Kidney epithelial cell (primary cell): ENCODE measurements at regions not wholly inside any gene's neighbourhood (a gene's known extent, or its start where the extent isn't known, plus 50 kb on each side); places are given as distances from the start of the nearest gene placed in this dataset.
"Not testable (repeated sequence)": the region's sequence is repeated elsewhere in the genome, so short reads cannot be mapped to it uniquely, and the experiment has no call there.

Experiments used
- DNase-seq: peaks from one replicate; pipeline ENCODE4 v3.0.0-alpha.2; 2010; ENCODE audit warnings: low read depth
- H3K27me3 ChIP-seq: 2 replicates; pipeline ENCODE4 v1.6.0; 2011; ENCODE audit warnings: low read length; ENCODE audit not compliant: control insufficient read depth, insufficient read depth
- H3K36me3 ChIP-seq: 2 replicates; pipeline ENCODE4 v1.5.1; 2011; ENCODE audit warnings: low read length; ENCODE audit not compliant: control insufficient read depth, insufficient read depth
- H3K4me3 ChIP-seq: 2 replicates; pipeline ENCODE4 v1.5.1; 2011; ENCODE audit warnings: low read depth, mild to moderate bottlenecking, control low read depth, low read length
- TF ChIP-seq, protein P1 (sequence below): IDR thresholded peaks from 2 replicates; pipeline ENCODE4 v1.5.1; 2011; ENCODE audit warnings: mild to moderate bottlenecking, moderate library complexity, low read length, control low read depth, inconsistent platforms; ENCODE audit not compliant: insufficient read depth, poor library complexity, severe bottlenecking

DNA sequence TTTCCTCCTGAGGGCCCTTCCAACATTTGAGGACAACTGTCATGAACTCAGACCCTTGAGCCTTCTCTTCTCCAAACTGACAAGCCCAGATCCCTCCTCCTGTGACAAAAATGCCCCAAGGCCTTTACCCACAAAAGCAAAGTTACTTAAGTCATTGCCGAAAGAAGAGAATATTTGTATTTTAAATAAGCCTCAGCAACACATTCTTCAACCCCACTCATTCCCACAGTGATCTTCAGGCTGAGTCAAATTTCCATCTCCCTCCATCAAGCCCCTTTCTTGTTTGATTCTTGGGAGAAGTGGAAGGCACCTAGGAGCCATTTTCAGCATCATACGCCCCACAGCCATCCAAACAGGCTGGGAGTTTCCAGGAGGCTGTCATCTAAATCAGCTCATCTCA, 150.8 kb upstream of the PDE1C start:
- H3K27me3 ChIP-seq, result no peaks in the 10 kb centered on the region
- no peak overlapping the region for H3K4me3 ChIP-seq
- TF ChIP-seq, protein P1, sequence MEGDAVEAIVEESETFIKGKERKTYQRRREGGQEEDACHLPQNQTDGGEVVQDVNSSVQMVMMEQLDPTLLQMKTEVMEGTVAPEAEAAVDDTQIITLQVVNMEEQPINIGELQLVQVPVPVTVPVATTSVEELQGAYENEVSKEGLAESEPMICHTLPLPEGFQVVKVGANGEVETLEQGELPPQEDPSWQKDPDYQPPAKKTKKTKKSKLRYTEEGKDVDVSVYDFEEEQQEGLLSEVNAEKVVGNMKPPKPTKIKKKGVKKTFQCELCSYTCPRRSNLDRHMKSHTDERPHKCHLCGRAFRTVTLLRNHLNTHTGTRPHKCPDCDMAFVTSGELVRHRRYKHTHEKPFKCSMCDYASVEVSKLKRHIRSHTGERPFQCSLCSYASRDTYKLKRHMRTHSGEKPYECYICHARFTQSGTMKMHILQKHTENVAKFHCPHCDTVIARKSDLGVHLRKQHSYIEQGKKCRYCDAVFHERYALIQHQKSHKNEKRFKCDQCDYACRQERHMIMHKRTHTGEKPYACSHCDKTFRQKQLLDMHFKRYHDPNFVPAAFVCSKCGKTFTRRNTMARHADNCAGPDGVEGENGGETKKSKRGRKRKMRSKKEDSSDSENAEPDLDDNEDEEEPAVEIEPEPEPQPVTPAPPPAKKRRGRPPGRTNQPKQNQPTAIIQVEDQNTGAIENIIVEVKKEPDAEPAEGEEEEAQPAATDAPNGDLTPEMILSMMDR, result no peak
- no peak for DNase-seq
- no peaks in the 10 kb centered on the region for H3K36me3 ChIP-seq

DNA sequence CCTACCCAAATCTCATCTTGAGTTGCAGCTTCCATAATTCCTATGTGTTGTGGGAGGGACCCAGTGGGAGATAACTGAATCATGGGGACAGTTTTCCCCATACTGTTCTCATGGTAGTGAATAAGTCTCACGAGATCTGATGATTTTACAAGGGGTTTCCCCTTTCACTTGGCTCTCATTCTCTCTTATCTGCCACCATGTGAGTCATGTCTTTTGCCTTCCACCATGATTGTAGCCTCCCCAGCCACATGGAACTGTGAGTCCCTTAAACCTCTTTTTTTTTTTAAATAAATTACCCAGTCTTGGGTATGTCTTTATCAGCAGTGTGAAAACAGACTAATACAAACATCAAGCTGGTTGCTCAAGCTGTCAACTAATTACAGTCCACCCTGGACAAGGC, 149.6 kb upstream of the PDE1C start:
- not testable (repeated sequence) for H3K4me3 ChIP-seq, H3K27me3 ChIP-seq, H3K36me3 ChIP-seq, DNase-seq

DNA sequence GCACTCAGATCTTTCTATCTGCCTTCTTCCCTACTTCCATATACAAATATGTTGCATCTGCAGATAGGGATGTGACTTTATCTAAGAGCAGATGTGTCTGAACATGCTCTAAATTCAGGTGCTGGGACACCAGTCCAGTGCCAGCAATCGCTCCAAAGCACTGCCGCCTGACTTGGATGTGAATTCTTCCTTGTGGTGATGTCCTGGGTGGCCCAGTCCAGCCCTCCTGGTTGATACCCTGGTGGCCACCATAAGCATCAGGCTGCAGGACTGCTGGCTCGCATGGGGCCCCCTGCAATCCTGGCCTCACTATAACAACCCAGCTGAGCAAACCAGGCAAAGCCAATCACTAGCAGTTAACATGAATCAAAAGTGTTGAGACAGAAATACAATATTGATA, 149.2 kb upstream of the PDE1C start:
- no peak for DNase-seq
- Histone ChIP-seq H3K4me3 (no peak overlapping the region), H3K36me3 (no peaks in the 10 kb centered on the region), H3K27me3 (no peaks in the 10 kb centered on the region)
- TF ChIP-seq, protein P1, result no peak

DNA sequence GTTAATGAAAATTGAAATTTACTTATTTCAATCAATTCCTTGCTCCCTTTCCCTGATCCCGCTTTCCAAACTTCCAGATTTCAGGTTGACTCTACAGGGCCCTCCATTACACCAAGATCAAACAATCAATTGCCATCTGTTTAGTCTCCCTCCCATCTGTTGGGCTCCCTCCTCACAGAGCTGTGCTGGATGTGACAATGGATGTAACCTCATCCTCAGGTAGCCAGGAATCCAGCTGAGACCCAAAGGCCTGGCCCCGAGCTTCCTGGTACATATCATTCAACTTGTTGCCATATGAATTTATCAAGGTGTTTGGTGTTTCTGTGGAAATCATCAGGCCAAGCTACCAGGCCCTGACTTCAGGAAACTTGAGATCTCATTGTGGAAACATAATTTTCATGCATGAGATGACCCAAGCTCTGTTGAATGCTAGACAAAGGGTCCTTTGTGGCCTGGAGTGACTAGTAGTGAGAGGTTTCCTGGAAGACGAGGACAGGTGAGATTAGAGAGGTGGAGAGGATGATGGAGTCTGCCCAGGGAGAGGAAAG, 148.6 kb upstream of the PDE1C start:
- Histone ChIP-seq H3K36me3 (no peaks in the 10 kb centered on the region), H3K27me3 (no peaks in the 10 kb centered on the region), H3K4me3 (no peak overlapping the region)
- TF ChIP-seq, protein P1, result no peak
- DNase-seq, result no peak

DNA sequence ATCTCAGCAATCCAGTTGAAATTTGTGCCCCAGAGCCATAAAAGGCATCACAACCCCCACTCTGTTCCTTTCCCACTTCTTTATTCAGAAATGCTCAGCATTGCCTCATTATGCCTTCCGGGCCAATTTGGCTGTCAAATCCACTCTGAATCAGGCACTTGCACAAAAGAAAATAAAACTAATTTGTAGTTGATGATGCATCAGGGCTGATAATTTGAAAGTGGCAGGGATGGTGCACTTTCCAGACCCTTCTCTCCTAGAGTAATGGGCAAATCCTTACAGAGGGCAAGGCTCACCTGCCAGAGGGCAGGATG, 147.9 kb upstream of the PDE1C start:
- no peak for DNase-seq

DNA sequence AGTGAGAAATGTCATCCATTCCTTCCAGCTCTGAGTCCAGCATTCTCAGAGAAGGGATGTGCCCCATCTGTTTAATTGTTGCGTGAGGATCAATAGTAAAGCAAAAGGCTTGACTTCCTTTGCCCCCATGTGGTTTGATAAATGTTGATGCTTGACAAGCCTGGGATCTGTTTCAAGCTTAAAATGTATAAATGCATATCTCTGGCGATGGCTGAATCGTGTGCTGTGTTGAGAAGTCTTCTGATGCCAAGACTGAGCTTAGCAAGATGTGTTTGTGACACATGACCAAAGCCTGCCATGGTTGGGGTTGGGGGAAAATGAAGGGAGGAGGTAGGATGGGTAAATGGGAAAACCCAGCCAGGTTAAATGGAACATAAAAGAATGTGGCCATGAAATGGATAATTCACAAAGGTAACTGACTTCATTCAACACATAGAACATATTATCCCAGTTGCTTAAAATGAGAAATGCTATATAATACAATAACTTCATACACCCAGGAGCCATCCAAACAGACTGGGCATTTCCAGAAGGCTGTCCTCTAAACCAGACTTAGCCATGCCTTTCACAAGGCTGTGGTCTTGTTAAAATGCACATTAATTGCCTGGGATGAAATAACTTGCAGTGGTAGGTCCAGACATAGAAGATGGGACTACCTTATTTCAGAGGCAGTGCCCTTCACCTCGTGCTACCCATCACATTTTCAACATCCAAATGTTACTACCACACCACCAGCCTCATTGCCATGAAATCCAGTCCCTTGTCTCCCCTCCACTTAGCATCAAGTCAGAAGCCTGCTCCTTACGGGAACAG, 147.3 kb upstream of the PDE1C start:
- Histone ChIP-seq H3K27me3 (no peaks in the 10 kb centered on the region), H3K4me3 (no peak overlapping the region), H3K36me3 (no peaks in the 10 kb centered on the region)
- TF ChIP-seq, protein P1, result no peak
- DNase-seq, result no peak

More for the DNA sequence above, 147.9 kb upstream of the PDE1C start:
- TF ChIP-seq, protein P1, result no peak
- no peak overlapping the region for H3K4me3 ChIP-seq
- no peaks in the 10 kb centered on the region for H3K27me3 ChIP-seq
- H3K36me3 ChIP-seq, result no peaks in the 10 kb centered on the region
